ENCODE measurements at regions not wholly inside any gene's neighbourhood (a gene's known extent, or its start where the extent isn't known, plus 50 kb on each side); places are given as distances from the start of the nearest gene placed in this dataset.

GRCh38 chr20:60599381-60599780 lies 641.2 kb downstream of the CDH26 start:
- ChIA-PET POLR2A (no interaction called here), CTCF (ENCODE audit: unreplicated experiment) (no interaction called here)
- no peaks in the 10 kb centered on the region for H4K20me1 ChIP-seq (ENCODE audit: insufficient read depth, low read length)
- DNase-seq (ENCODE audit: low spot score): no peak
- no peak overlapping the region for H3K4me3 ChIP-seq (ENCODE audit: low read depth, low read length, poor library complexity, severe bottlenecking)
- no TSS peak for BruUV-seq (replicated peaks)
- H2AFZ ChIP-seq (ENCODE audit: low read length): no peak overlapping the region
- H3K4me1 ChIP-seq (ENCODE audit: insufficient read depth, low read length, poor library complexity, severe bottlenecking): no peaks in the 10 kb centered on the region
- intact Hi-C loops (cut with micrococcal nuclease; ENCODE audit: unreplicated experiment): no loop called here
- H3K36me3 ChIP-seq (ENCODE audit: insufficient read depth, low read length): no peaks in the 10 kb centered on the region
- no peaks in the 10 kb centered on the region for H3K9me2 ChIP-seq (ENCODE audit: insufficient read depth, low read length)
- TF ChIP-seq, protein P1, sequence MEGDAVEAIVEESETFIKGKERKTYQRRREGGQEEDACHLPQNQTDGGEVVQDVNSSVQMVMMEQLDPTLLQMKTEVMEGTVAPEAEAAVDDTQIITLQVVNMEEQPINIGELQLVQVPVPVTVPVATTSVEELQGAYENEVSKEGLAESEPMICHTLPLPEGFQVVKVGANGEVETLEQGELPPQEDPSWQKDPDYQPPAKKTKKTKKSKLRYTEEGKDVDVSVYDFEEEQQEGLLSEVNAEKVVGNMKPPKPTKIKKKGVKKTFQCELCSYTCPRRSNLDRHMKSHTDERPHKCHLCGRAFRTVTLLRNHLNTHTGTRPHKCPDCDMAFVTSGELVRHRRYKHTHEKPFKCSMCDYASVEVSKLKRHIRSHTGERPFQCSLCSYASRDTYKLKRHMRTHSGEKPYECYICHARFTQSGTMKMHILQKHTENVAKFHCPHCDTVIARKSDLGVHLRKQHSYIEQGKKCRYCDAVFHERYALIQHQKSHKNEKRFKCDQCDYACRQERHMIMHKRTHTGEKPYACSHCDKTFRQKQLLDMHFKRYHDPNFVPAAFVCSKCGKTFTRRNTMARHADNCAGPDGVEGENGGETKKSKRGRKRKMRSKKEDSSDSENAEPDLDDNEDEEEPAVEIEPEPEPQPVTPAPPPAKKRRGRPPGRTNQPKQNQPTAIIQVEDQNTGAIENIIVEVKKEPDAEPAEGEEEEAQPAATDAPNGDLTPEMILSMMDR (conservative IDR thresholded peaks at IDR 0.05; ENCODE audit: low read length): no peak
- TF ChIP-seq EZH2phosphoT487 (IDR thresholded peaks at IDR 0.05; ENCODE audit: borderline replicate concordance, low read depth, low read length): no peak
- no peak overlapping the region for H3K4me2 ChIP-seq (ENCODE audit: low read length)
- no peaks in the 10 kb centered on the region for H3K9me3 ChIP-seq (ENCODE audit: low read length)
- H3K27ac ChIP-seq (ENCODE audit: low read depth, low read length, poor library complexity, severe bottlenecking): no peak overlapping the region
- H3K79me2 ChIP-seq (ENCODE audit: insufficient read depth, low read depth, low read length): no peaks in the 10 kb centered on the region

- no peak overlapping the region for H3K4me2 ChIP-seq (ENCODE audit: low read length)
- ChIA-PET POLR2A (no interaction called here), CTCF (ENCODE audit: unreplicated experiment) (no interaction called here)
- no peaks in the 10 kb centered on the region for H3K79me2 ChIP-seq (ENCODE audit: insufficient read depth, low read depth, low read length)
- intact Hi-C loops (cut with micrococcal nuclease; ENCODE audit: unreplicated experiment): no loop called here
- no peak for TF ChIP-seq EZH2phosphoT487 (IDR thresholded peaks at IDR 0.05; ENCODE audit: borderline replicate concordance, low read depth, low read length)
- TF ChIP-seq, protein P1 (conservative IDR thresholded peaks at IDR 0.05; ENCODE audit: low read length): no peak
- H4K20me1 ChIP-seq (ENCODE audit: insufficient read depth, low read length): no peaks in the 10 kb centered on the region
- no peak for DNase-seq (ENCODE audit: low spot score)
- no peaks in the 10 kb centered on the region for H3K9me2 ChIP-seq (ENCODE audit: insufficient read depth, low read length)
- no peak overlapping the region for H3K4me3 ChIP-seq (ENCODE audit: low read depth, low read length, poor library complexity, severe bottlenecking)
- H3K4me1 ChIP-seq (ENCODE audit: insufficient read depth, low read length, poor library complexity, severe bottlenecking): no peaks in the 10 kb centered on the region
- BruUV-seq (replicated peaks): no TSS peak
- H2AFZ ChIP-seq (ENCODE audit: low read length): no peak overlapping the region
- H3K36me3 ChIP-seq (ENCODE audit: insufficient read depth, low read length): no peaks in the 10 kb centered on the region
- no peaks in the 10 kb centered on the region for H3K9me3 ChIP-seq (ENCODE audit: low read length)
- H3K27ac ChIP-seq (ENCODE audit: low read depth, low read length, poor library complexity, severe bottlenecking): no peak overlapping the region
These were observed 641.8 kb downstream of the CDH26 start for GRCh38 chr20:60600036-60600435.

- Histone ChIP-seq H3K79me2 (ENCODE audit: insufficient read depth, low read depth, low read length) (no peaks in the 10 kb centered on the region), H3K9me2 (ENCODE audit: insufficient read depth, low read length) (no peaks in the 10 kb centered on the region), H3K9me3 (ENCODE audit: low read length) (no peaks in the 10 kb centered on the region), H3K4me2 (ENCODE audit: low read length) (no peak overlapping the region), H3K4me1 (ENCODE audit: insufficient read depth, low read length, poor library complexity, severe bottlenecking) (no peaks in the 10 kb centered on the region), H3K27ac (ENCODE audit: low read depth, low read length, poor library complexity, severe bottlenecking) (no peak overlapping the region), H2AFZ (ENCODE audit: low read length) (no peak overlapping the region), H4K20me1 (ENCODE audit: insufficient read depth, low read length) (no peaks in the 10 kb centered on the region), H3K4me3 (ENCODE audit: low read depth, low read length, poor library complexity, severe bottlenecking) (no peak overlapping the region), H3K36me3 (ENCODE audit: insufficient read depth, low read length) (no peaks in the 10 kb centered on the region)
- TF ChIP-seq, protein P1 (conservative IDR thresholded peaks at IDR 0.05; ENCODE audit: low read length): no peak
- TF ChIP-seq EZH2phosphoT487 (IDR thresholded peaks at IDR 0.05; ENCODE audit: borderline replicate concordance, low read depth, low read length): no peak
- POLR2A ChIA-PET: no interaction called here
- intact Hi-C loops (cut with micrococcal nuclease; ENCODE audit: unreplicated experiment): no loop called here
- CTCF ChIA-PET (ENCODE audit: unreplicated experiment): no interaction called here
- DNase-seq (ENCODE audit: low spot score): no peak
- no TSS peak for BruUV-seq (replicated peaks)
These were observed 628.0 kb upstream of the CDH4 start for GRCh38 chr20:60624066-60624465.

Measured in OCI-LY7 (cell line).